ENCODE measurements at regions not wholly inside any gene's neighbourhood (a gene's known extent, or its start where the extent isn't known, plus 50 kb on each side); places are given as distances from the start of the nearest gene placed in this dataset.

DNA sequence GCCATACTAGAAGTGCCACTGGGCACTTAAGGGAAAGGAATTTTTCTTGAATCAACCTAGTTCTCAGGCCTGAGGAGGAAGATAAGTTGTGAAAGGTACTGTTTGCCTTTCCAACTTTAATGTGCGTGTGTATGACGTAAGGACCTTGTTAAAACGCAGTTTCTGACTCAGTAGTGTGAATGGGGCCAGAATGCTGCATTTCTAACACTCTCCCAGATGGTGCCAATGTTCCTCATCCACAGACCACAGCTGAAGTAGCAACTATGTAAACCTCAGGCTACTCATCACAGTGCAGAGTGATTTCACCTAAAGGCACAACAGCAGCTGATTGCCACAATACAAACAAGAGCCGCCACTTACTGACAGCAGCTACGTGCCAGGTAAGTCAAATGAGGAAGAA lies 103.6 kb downstream of the OTOL1 start:
- TF ChIP-seq, protein P1, sequence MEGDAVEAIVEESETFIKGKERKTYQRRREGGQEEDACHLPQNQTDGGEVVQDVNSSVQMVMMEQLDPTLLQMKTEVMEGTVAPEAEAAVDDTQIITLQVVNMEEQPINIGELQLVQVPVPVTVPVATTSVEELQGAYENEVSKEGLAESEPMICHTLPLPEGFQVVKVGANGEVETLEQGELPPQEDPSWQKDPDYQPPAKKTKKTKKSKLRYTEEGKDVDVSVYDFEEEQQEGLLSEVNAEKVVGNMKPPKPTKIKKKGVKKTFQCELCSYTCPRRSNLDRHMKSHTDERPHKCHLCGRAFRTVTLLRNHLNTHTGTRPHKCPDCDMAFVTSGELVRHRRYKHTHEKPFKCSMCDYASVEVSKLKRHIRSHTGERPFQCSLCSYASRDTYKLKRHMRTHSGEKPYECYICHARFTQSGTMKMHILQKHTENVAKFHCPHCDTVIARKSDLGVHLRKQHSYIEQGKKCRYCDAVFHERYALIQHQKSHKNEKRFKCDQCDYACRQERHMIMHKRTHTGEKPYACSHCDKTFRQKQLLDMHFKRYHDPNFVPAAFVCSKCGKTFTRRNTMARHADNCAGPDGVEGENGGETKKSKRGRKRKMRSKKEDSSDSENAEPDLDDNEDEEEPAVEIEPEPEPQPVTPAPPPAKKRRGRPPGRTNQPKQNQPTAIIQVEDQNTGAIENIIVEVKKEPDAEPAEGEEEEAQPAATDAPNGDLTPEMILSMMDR (IDR thresholded peaks at IDR 0.05): no peak
- TF ChIP-seq POLR2A (IDR thresholded peaks at IDR 0.05): no peak
